GM12878 (cell line): ENCODE measurements at regions not wholly inside any gene's neighbourhood (a gene's known extent, or its start where the extent isn't known, plus 50 kb on each side); places are given as distances from the start of the nearest gene placed in this dataset.

Experiments
- ASH2L ChIP-seq: fragments of 300-600, 200-600 bp; sonication (generic); IDR thresholded peaks from 2 replicates; pipeline ENCODE4 v1.6.1; 2017; ENCODE audit warnings: low read depth, mild to moderate bottlenecking, borderline replicate concordance
- ETV6 ChIP-seq, 2 experiments: fragments of 450-650 bp in 1 of 2; IDR thresholded peaks in 1 of 2; conservative IDR thresholded peaks in 1 of 2; 2 replicates each; pipeline ENCODE4 v1.6.1; 2014; ENCODE audit warnings: antibody characterized with exemption in 1 of 2, borderline replicate concordance in 1 of 2, low read depth in 1 of 2, mild to moderate bottlenecking in 1 of 2, moderate library complexity in 1 of 2
- RFX5 ChIP-seq: IDR thresholded peaks from 2 replicates; pipeline ENCODE4 v1.6.1; 2011; ENCODE audit warnings: low read depth, low read length, improper control_type of control experiment
- SMC3 ChIP-seq: IDR thresholded peaks from 2 replicates; pipeline ENCODE4 v1.6.1; 2011; ENCODE audit warnings: low read length, improper control_type of control experiment, borderline replicate concordance
- TF ChIP-seq, protein P1 (sequence below): IDR thresholded peaks from 2 replicates; pipeline ENCODE4 v1.6.1; 2012; ENCODE audit warnings: low read depth, low read length, improper control_type of control experiment
- TF ChIP-seq, protein P2 (sequence below), 3 experiments: IDR thresholded peaks in 2 of 3; conservative IDR thresholded peaks in 1 of 3; 2 replicates each; pipeline ENCODE4 v1.5.1; 2011; ENCODE audit warnings: low read depth in 3 of 3, low read length in 3 of 3, mild to moderate bottlenecking in 3 of 3, control low read depth in 2 of 3, moderate library complexity in 2 of 3, inconsistent platforms in 1 of 3, mixed read lengths in 1 of 3; ENCODE audit not compliant: control insufficient read depth in 2 of 3, insufficient read depth in 1 of 3; ENCODE audit errors: extremely low read depth in 1 of 3

DNA sequence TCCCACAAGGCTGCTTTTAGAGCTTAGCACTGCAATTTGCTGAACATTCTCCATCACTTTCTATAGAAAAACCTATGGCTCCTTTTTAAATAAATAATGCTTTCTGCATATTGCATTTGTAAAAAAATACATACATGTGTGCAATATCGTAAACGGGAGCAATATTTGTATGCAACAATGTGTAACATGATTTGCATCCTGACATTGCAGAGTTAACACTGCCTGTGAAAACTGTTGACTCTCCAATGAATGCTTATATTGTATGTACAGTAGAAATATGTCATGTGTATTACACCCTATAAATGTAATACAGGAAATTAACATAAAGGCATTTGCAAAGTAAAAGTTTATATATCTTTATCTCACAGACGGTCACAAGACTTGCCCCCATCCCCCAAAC, 135.0 kb upstream of the PIEZO2 start:
- TF ChIP-seq, protein P1, sequence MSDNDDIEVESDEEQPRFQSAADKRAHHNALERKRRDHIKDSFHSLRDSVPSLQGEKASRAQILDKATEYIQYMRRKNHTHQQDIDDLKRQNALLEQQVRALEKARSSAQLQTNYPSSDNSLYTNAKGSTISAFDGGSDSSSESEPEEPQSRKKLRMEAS, result no peak
- TF ChIP-seq, protein P2, sequence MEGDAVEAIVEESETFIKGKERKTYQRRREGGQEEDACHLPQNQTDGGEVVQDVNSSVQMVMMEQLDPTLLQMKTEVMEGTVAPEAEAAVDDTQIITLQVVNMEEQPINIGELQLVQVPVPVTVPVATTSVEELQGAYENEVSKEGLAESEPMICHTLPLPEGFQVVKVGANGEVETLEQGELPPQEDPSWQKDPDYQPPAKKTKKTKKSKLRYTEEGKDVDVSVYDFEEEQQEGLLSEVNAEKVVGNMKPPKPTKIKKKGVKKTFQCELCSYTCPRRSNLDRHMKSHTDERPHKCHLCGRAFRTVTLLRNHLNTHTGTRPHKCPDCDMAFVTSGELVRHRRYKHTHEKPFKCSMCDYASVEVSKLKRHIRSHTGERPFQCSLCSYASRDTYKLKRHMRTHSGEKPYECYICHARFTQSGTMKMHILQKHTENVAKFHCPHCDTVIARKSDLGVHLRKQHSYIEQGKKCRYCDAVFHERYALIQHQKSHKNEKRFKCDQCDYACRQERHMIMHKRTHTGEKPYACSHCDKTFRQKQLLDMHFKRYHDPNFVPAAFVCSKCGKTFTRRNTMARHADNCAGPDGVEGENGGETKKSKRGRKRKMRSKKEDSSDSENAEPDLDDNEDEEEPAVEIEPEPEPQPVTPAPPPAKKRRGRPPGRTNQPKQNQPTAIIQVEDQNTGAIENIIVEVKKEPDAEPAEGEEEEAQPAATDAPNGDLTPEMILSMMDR (IDR thresholded peaks at IDR 0.05 in 2 of 3, conservative IDR thresholded peaks at IDR 0.05 in 1 of 3; ENCODE audit: control insufficient read depth in 2 of 3, extremely low read depth in 1 of 3, insufficient read depth in 1 of 3, low read depth in 3 of 3, low read length in 3 of 3), result no peak
- TF ChIP-seq ASH2L (no peak), ETV6 (conservative IDR thresholded peaks at IDR 0.05 in 1 of 2, IDR thresholded peaks at IDR 0.05 in 1 of 2; ENCODE audit: borderline replicate concordance in 1 of 2, low read depth in 1 of 2) (no peak), SMC3 (no peak), RFX5 (no peak)
